Liver (tissue), 3 donors: ENCODE measurements at regions not wholly inside any gene's neighbourhood (a gene's known extent, or its start where the extent isn't known, plus 50 kb on each side); places are given as distances from the start of the nearest gene placed in this dataset.

ENCODE experiments used
- EGR1 ChIP-seq, 2 donors: IDR thresholded peaks; 2 replicates each; pipeline ENCODE4 v1.6.1; 2016 to 2018; ENCODE audit warnings: antibody characterized with exemption in 2 of 2, low read depth in 2 of 2
- GABPA ChIP-seq, 2 donors: IDR thresholded peaks in 1 of 2; conservative IDR thresholded peaks in 1 of 2; 2 replicates each; pipeline ENCODE4 v1.6.1; 2016; ENCODE audit warnings: antibody characterized with exemption in 2 of 2, mild to moderate bottlenecking in 1 of 2, moderate library complexity in 1 of 2
- NR2F2 ChIP-seq: IDR thresholded peaks from 2 replicates; pipeline ENCODE4 v1.6.1; 2016; ENCODE audit warnings: antibody characterized with exemption
- SP1 ChIP-seq: IDR thresholded peaks from 2 replicates; pipeline ENCODE4 v1.6.1; 2018; ENCODE audit warnings: antibody characterized with exemption, mild to moderate bottlenecking
- TAF1 ChIP-seq: conservative IDR thresholded peaks from 2 replicates; pipeline ENCODE4 v1.6.1; 2016; ENCODE audit warnings: antibody characterized with exemption, mild to moderate bottlenecking
- YY1 ChIP-seq: IDR thresholded peaks from 2 replicates; pipeline ENCODE4 v1.6.1; 2016; ENCODE audit warnings: antibody characterized with exemption, mild to moderate bottlenecking
- TF ChIP-seq, protein P1 (sequence below): fragments of 150-350 bp; IDR thresholded peaks from 2 replicates; pipeline ENCODE4 v1.5.1; 2017; ENCODE audit warnings: improper control_type of control experiment, low read depth, low read length; ENCODE audit not compliant: missing input control
- TF ChIP-seq, protein P2 (sequence below): IDR thresholded peaks from 2 replicates; pipeline ENCODE4 v1.6.1; 2016; ENCODE audit warnings: antibody characterized with exemption, mild to moderate bottlenecking
- donor health status: healthy.
- donor health status: healthy.

- TF ChIP-seq, protein P1, sequence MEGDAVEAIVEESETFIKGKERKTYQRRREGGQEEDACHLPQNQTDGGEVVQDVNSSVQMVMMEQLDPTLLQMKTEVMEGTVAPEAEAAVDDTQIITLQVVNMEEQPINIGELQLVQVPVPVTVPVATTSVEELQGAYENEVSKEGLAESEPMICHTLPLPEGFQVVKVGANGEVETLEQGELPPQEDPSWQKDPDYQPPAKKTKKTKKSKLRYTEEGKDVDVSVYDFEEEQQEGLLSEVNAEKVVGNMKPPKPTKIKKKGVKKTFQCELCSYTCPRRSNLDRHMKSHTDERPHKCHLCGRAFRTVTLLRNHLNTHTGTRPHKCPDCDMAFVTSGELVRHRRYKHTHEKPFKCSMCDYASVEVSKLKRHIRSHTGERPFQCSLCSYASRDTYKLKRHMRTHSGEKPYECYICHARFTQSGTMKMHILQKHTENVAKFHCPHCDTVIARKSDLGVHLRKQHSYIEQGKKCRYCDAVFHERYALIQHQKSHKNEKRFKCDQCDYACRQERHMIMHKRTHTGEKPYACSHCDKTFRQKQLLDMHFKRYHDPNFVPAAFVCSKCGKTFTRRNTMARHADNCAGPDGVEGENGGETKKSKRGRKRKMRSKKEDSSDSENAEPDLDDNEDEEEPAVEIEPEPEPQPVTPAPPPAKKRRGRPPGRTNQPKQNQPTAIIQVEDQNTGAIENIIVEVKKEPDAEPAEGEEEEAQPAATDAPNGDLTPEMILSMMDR, result no peak
- TF ChIP-seq TAF1 (no peak), YY1 (no peak), EGR1 (IDR thresholded peaks at IDR 0.05; ENCODE audit: low read depth in 2 of 2) (no peak), NR2F2 (no peak), GABPA (IDR thresholded peaks at IDR 0.05 in 1 of 2, conservative IDR thresholded peaks at IDR 0.05 in 1 of 2) (no peak), SP1 (no peak)
- TF ChIP-seq, protein P2, sequence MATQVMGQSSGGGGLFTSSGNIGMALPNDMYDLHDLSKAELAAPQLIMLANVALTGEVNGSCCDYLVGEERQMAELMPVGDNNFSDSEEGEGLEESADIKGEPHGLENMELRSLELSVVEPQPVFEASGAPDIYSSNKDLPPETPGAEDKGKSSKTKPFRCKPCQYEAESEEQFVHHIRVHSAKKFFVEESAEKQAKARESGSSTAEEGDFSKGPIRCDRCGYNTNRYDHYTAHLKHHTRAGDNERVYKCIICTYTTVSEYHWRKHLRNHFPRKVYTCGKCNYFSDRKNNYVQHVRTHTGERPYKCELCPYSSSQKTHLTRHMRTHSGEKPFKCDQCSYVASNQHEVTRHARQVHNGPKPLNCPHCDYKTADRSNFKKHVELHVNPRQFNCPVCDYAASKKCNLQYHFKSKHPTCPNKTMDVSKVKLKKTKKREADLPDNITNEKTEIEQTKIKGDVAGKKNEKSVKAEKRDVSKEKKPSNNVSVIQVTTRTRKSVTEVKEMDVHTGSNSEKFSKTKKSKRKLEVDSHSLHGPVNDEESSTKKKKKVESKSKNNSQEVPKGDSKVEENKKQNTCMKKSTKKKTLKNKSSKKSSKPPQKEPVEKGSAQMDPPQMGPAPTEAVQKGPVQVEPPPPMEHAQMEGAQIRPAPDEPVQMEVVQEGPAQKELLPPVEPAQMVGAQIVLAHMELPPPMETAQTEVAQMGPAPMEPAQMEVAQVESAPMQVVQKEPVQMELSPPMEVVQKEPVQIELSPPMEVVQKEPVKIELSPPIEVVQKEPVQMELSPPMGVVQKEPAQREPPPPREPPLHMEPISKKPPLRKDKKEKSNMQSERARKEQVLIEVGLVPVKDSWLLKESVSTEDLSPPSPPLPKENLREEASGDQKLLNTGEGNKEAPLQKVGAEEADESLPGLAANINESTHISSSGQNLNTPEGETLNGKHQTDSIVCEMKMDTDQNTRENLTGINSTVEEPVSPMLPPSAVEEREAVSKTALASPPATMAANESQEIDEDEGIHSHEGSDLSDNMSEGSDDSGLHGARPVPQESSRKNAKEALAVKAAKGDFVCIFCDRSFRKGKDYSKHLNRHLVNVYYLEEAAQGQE, result no peak
These were observed 68.3 kb upstream of the BTBD3 start for GRCh38 chr20:11849270-11849915.
